Ectodermal cell (in vitro differentiated cells): ENCODE measurements at regions not wholly inside any gene's neighbourhood (a gene's known extent, or its start where the extent isn't known, plus 50 kb on each side); places are given as distances from the start of the nearest gene placed in this dataset.

Source experiments
- H3K27ac ChIP-seq: 2 replicates; pipeline ENCODE4 v1.7.0; 2013; ENCODE audit warnings: mild to moderate bottlenecking, low read depth, low read length; ENCODE audit not compliant: insufficient read depth, poor library complexity, severe bottlenecking
- H3K27me3 ChIP-seq: 2 replicates; pipeline ENCODE4 v1.7.0; 2013; ENCODE audit warnings: mild to moderate bottlenecking, low read length; ENCODE audit not compliant: insufficient read depth, control insufficient read depth, poor library complexity, severe bottlenecking
- H3K36me3 ChIP-seq: one replicate; pipeline ENCODE4 v1.7.0; 2013; ENCODE audit warnings: low read length; ENCODE audit not compliant: control insufficient read depth, insufficient read depth
- H3K4me1 ChIP-seq: one replicate; pipeline ENCODE4 v1.7.0; 2013; ENCODE audit warnings: low read length; ENCODE audit not compliant: control insufficient read depth, insufficient read depth
- H3K4me3 ChIP-seq: 2 replicates; pipeline ENCODE4 v1.7.0; 2013; ENCODE audit warnings: low read depth, low read length, control low read depth; ENCODE audit not compliant: insufficient read depth
- H3K9me3 ChIP-seq: 2 replicates; pipeline ENCODE4 v1.7.0; 2013; ENCODE audit warnings: mild to moderate bottlenecking, low read length, moderate library complexity; ENCODE audit not compliant: control insufficient read depth
- WGBS, 2 experiments: methylation state at CpG; one replicate each; pipeline ENCODE4 v1.1.7; 2013; ENCODE audit warnings: missing lambda C conversion rate in 2 of 2; 5-methylcytosine and 5-hydroxymethylcytosine counted together

- Histone ChIP-seq H3K4me3 (no peak overlapping the region), H3K27ac (no peak overlapping the region), H3K4me1 (no peaks in the 10 kb centered on the region), H3K9me3 (no peaks in the 10 kb centered on the region), H3K27me3 (no peaks in the 10 kb centered on the region), H3K36me3 (no peaks in the 10 kb centered on the region)
- WGBS, 2 experiments = 93 to 95% methylated on average over 7 of the region's 7 CpGs
These were observed 125.3 kb upstream of the STMND1 start for GRCh38 chr6:16976385-16977183.

- Histone ChIP-seq H3K27me3 (no peaks in the 10 kb centered on the region), H3K27ac (no peak overlapping the region), H3K4me1 (no peaks in the 10 kb centered on the region), H3K4me3 (no peak overlapping the region), H3K9me3 (no peaks in the 10 kb centered on the region), H3K36me3 (no peaks in the 10 kb centered on the region)
- WGBS, 2 experiments = 92 to 93% methylated on average over 5 of the region's 6 CpGs
These were observed 127.0 kb upstream of the STMND1 start for GRCh38 chr6:16974704-16975359.

- H3K27ac ChIP-seq = no peak overlapping the region
- no peak overlapping the region for H3K4me3 ChIP-seq
- H3K36me3 ChIP-seq = no peaks in the 10 kb centered on the region
- H3K4me1 ChIP-seq = no peaks in the 10 kb centered on the region
- H3K9me3 ChIP-seq = no peaks in the 10 kb centered on the region
- no peaks in the 10 kb centered on the region for H3K27me3 ChIP-seq
These were observed 127.5 kb upstream of the STMND1 start for GRCh38 chr6:16974387-16974673.

- Histone ChIP-seq H3K36me3 (no peaks in the 10 kb centered on the region), H3K27me3 (no peaks in the 10 kb centered on the region), H3K4me1 (no peaks in the 10 kb centered on the region), H3K9me3 (no peaks in the 10 kb centered on the region), H3K27ac (no peak overlapping the region), H3K4me3 (no peak overlapping the region)
- WGBS, 2 experiments = 88% methylated on average over 12 of the region's 12 CpGs
These were observed 128.1 kb upstream of the STMND1 start for GRCh38 chr6:16973545-16974386.

GRCh38 chr6:16973051-16973450 lies 128.8 kb upstream of the STMND1 start:
- no peaks in the 10 kb centered on the region for H3K9me3 ChIP-seq
- H3K36me3 ChIP-seq = no peaks in the 10 kb centered on the region
- WGBS, 2 experiments = 91 to 94% methylated on average over 5 of the region's 5 CpGs
- H3K4me1 ChIP-seq = no peaks in the 10 kb centered on the region
- H3K27me3 ChIP-seq = no peaks in the 10 kb centered on the region
- no peak overlapping the region for H3K4me3 ChIP-seq
- H3K27ac ChIP-seq = no peak overlapping the region

- Histone ChIP-seq H3K36me3 (no peaks in the 10 kb centered on the region), H3K27me3 (no peaks in the 10 kb centered on the region), H3K9me3 (no peaks in the 10 kb centered on the region), H3K27ac (no peak overlapping the region), H3K4me3 (no peak overlapping the region), H3K4me1 (no peaks in the 10 kb centered on the region)
- WGBS, 2 experiments = 96% methylated on average over 2 of the region's 2 CpGs
These were observed 129.3 kb upstream of the STMND1 start for GRCh38 chr6:16972535-16972934.

GRCh38 chr6:16969699-16970655 lies 131.9 kb upstream of the STMND1 start:
- Histone ChIP-seq H3K4me1 (no peaks in the 10 kb centered on the region), H3K27ac (no peak overlapping the region), H3K27me3 (no peaks in the 10 kb centered on the region), H3K36me3 (no peaks in the 10 kb centered on the region), H3K4me3 (no peak overlapping the region), H3K9me3 (no peaks in the 10 kb centered on the region)
- 73 to 76% methylated on average over 3 of the region's 4 CpGs for WGBS, 2 experiments

- Histone ChIP-seq H3K27ac (no peak overlapping the region), H3K4me1 (no peaks in the 10 kb centered on the region), H3K27me3 (no peaks in the 10 kb centered on the region), H3K9me3 (no peaks in the 10 kb centered on the region), H3K36me3 (no peaks in the 10 kb centered on the region), H3K4me3 (no peak overlapping the region)
- 94 to 96% methylated on average over 5 of the region's 5 CpGs for WGBS, 2 experiments
These were observed 133.7 kb upstream of the STMND1 start for GRCh38 chr6:16968101-16968500.

GRCh38 chr6:16967470-16967817 lies 134.4 kb upstream of the STMND1 start:
- Histone ChIP-seq H3K27me3 (no peaks in the 10 kb centered on the region), H3K9me3 (no peaks in the 10 kb centered on the region), H3K4me1 (no peaks in the 10 kb centered on the region), H3K4me3 (no peak overlapping the region), H3K27ac (no peak overlapping the region), H3K36me3 (no peaks in the 10 kb centered on the region)
- 96 to 100% methylated on average over 1 to 2 of the region's 2 CpGs for WGBS, 2 experiments
